ENCODE measurements at regions not wholly inside any gene's neighbourhood (a gene's known extent, or its start where the extent isn't known, plus 50 kb on each side); places are given as distances from the start of the nearest gene placed in this dataset.
"Not testable (repeated sequence)": the region's sequence is repeated elsewhere in the genome, so short reads cannot be mapped to it uniquely, and the experiment has no call there.

GRCh38 chr2:72078773-72079172, 68.9 kb downstream of the CYP26B1 start:
- DNase-seq (ENCODE audit: extremely low spot score) = no peak
- ChIA-PET CTCF (no interaction called here), POLR2A (no interaction called here)
- TF ChIP-seq FOXK2 (IDR thresholded peaks at IDR 0.05) = no peak
- TF ChIP-seq ZNF384 (IDR thresholded peaks at IDR 0.05) = no peak
- TF ChIP-seq SP1 (IDR thresholded peaks at IDR 0.05) = no peak
- no peak for TF ChIP-seq BHLHE40 (IDR thresholded peaks at IDR 0.05; ENCODE audit: borderline replicate concordance)
- TF ChIP-seq HDGF (IDR thresholded peaks at IDR 0.05; ENCODE audit: borderline replicate concordance) = no peak
- TF ChIP-seq L3MBTL2 (conservative IDR thresholded peaks at IDR 0.05) = no peak
- no peak for TF ChIP-seq LEF1 (IDR thresholded peaks at IDR 0.05; ENCODE audit: borderline replicate concordance)
- TF ChIP-seq PKNOX1 (IDR thresholded peaks at IDR 0.05) = no peak
- TF ChIP-seq NFRKB (IDR thresholded peaks at IDR 0.05) = no peak
- no peak for TF ChIP-seq FOXM1 (IDR thresholded peaks at IDR 0.05; ENCODE audit: borderline replicate concordance)
- no peak for TF ChIP-seq ARNT (IDR thresholded peaks at IDR 0.05)
- no peak for TF ChIP-seq FOXA1 (IDR thresholded peaks at IDR 0.05)
- no peak for TF ChIP-seq ELF4 (IDR thresholded peaks at IDR 0.05)
- no peak for TF ChIP-seq CTBP1 (IDR thresholded peaks at IDR 0.05; ENCODE audit: borderline replicate concordance)
- no peak for TF ChIP-seq SUZ12 (IDR thresholded peaks at IDR 0.05)
- no peak for TF ChIP-seq TARDBP (IDR thresholded peaks at IDR 0.05)

GRCh38 chr2:72077702-72078169, 69.9 kb downstream of the CYP26B1 start:
- ChIA-PET CTCF (no interaction called here), POLR2A (no interaction called here)
- TF ChIP-seq HDGF (IDR thresholded peaks at IDR 0.05; ENCODE audit: borderline replicate concordance) = no peak
- TF ChIP-seq L3MBTL2 (conservative IDR thresholded peaks at IDR 0.05) = no peak
- TF ChIP-seq FOXA1 (IDR thresholded peaks at IDR 0.05) = no peak
- no peak for TF ChIP-seq NFRKB (IDR thresholded peaks at IDR 0.05)
- no peak for TF ChIP-seq TARDBP (IDR thresholded peaks at IDR 0.05)
- no peak for TF ChIP-seq SP1 (IDR thresholded peaks at IDR 0.05)
- no peak for TF ChIP-seq PKNOX1 (IDR thresholded peaks at IDR 0.05)
- no peak for TF ChIP-seq ELF4 (IDR thresholded peaks at IDR 0.05)
- TF ChIP-seq FOXK2 (IDR thresholded peaks at IDR 0.05) = no peak
- no peak for TF ChIP-seq BHLHE40 (IDR thresholded peaks at IDR 0.05; ENCODE audit: borderline replicate concordance)
- no peak for TF ChIP-seq ZNF384 (IDR thresholded peaks at IDR 0.05)
- no peak for TF ChIP-seq CTBP1 (IDR thresholded peaks at IDR 0.05; ENCODE audit: borderline replicate concordance)
- no peak for TF ChIP-seq SUZ12 (IDR thresholded peaks at IDR 0.05)
- no peak for DNase-seq (ENCODE audit: extremely low spot score)

GRCh38 chr2:72073373-72073772, 74.3 kb downstream of the CYP26B1 start:
- CTCF ChIA-PET = interaction anchor here (0.6 kb wide), 1 partner anchor 262 kb away, joined by 3 read pairs; no protein-coding TSS in a partner anchor
- POLR2A ChIA-PET; DNase-seq (ENCODE audit: extremely low spot score): not testable (repeated sequence)

- POLR2A ChIA-PET, CTCF ChIA-PET: not testable (repeated sequence)
Measured at GRCh38 chr2:72064197-72064596, 83.5 kb downstream of the CYP26B1 start.

GRCh38 chr2:72062336-72062735, 85.3 kb downstream of the CYP26B1 start:
- ChIA-PET POLR2A (no interaction called here), CTCF (no interaction called here)
- DNase-seq (ENCODE audit: extremely low spot score) = no peak
- TF ChIP-seq L3MBTL2 (conservative IDR thresholded peaks at IDR 0.05) (no peak), NFRKB (IDR thresholded peaks at IDR 0.05) (no peak)

More at GRCh38 chr2:72064197-72064596, 83.5 kb downstream of the CYP26B1 start:
- DNase-seq (ENCODE audit: extremely low spot score) = not testable (repeated sequence)

GRCh38 chr2:72057308-72057707, 90.4 kb downstream of the CYP26B1 start:
- POLR2A ChIA-PET = no interaction called here
- no peak for DNase-seq (ENCODE audit: extremely low spot score)
- CTCF ChIA-PET = no interaction called here
- no peak for TF ChIP-seq TARDBP (IDR thresholded peaks at IDR 0.05)
- no peak for TF ChIP-seq FOXK2 (IDR thresholded peaks at IDR 0.05)
- TF ChIP-seq FOXM1 (IDR thresholded peaks at IDR 0.05; ENCODE audit: borderline replicate concordance) = no peak
- no peak for TF ChIP-seq SP1 (IDR thresholded peaks at IDR 0.05)
- TF ChIP-seq CTBP1 (IDR thresholded peaks at IDR 0.05; ENCODE audit: borderline replicate concordance) = no peak
- no peak for TF ChIP-seq NFRKB (IDR thresholded peaks at IDR 0.05)
- TF ChIP-seq L3MBTL2 (conservative IDR thresholded peaks at IDR 0.05) = no peak
- TF ChIP-seq SUZ12 (IDR thresholded peaks at IDR 0.05) = no peak
- no peak for TF ChIP-seq LEF1 (IDR thresholded peaks at IDR 0.05; ENCODE audit: borderline replicate concordance)
- no peak for TF ChIP-seq BHLHE40 (IDR thresholded peaks at IDR 0.05; ENCODE audit: borderline replicate concordance)
- no peak for TF ChIP-seq FOXA1 (IDR thresholded peaks at IDR 0.05)
- TF ChIP-seq ARNT (IDR thresholded peaks at IDR 0.05) = no peak
- TF ChIP-seq ELF4 (IDR thresholded peaks at IDR 0.05) = no peak
- TF ChIP-seq HDGF (IDR thresholded peaks at IDR 0.05; ENCODE audit: borderline replicate concordance) = no peak
- no peak for TF ChIP-seq PKNOX1 (IDR thresholded peaks at IDR 0.05)
- TF ChIP-seq ZNF384 (IDR thresholded peaks at IDR 0.05) = no peak

GRCh38 chr2:72051971-72052505, 95.6 kb downstream of the CYP26B1 start:
- TF ChIP-seq HDGF (IDR thresholded peaks at IDR 0.05; ENCODE audit: borderline replicate concordance) (no peak), FOXA1 (IDR thresholded peaks at IDR 0.05) (no peak), TARDBP (IDR thresholded peaks at IDR 0.05) (no peak), PKNOX1 (IDR thresholded peaks at IDR 0.05) (no peak), FOXM1 (IDR thresholded peaks at IDR 0.05; ENCODE audit: borderline replicate concordance) (no peak), L3MBTL2 (conservative IDR thresholded peaks at IDR 0.05) (no peak), FOXK2 (IDR thresholded peaks at IDR 0.05) (no peak), NFRKB (IDR thresholded peaks at IDR 0.05) (no peak), ZNF384 (IDR thresholded peaks at IDR 0.05) (no peak), SUZ12 (IDR thresholded peaks at IDR 0.05) (no peak), LEF1 (IDR thresholded peaks at IDR 0.05; ENCODE audit: borderline replicate concordance) (no peak), SP1 (IDR thresholded peaks at IDR 0.05) (no peak), ARNT (IDR thresholded peaks at IDR 0.05) (no peak), CTBP1 (IDR thresholded peaks at IDR 0.05; ENCODE audit: borderline replicate concordance) (no peak), BHLHE40 (IDR thresholded peaks at IDR 0.05; ENCODE audit: borderline replicate concordance) (no peak), ELF4 (IDR thresholded peaks at IDR 0.05) (no peak)
- ChIA-PET CTCF (no interaction called here), POLR2A (no interaction called here)
- DNase-seq (ENCODE audit: extremely low spot score) = no peak

Data from HEK293T (cell line).